ENCODE measurements at regions not wholly inside any gene's neighbourhood (a gene's known extent, or its start where the extent isn't known, plus 50 kb on each side); places are given as distances from the start of the nearest gene placed in this dataset.

DNA sequence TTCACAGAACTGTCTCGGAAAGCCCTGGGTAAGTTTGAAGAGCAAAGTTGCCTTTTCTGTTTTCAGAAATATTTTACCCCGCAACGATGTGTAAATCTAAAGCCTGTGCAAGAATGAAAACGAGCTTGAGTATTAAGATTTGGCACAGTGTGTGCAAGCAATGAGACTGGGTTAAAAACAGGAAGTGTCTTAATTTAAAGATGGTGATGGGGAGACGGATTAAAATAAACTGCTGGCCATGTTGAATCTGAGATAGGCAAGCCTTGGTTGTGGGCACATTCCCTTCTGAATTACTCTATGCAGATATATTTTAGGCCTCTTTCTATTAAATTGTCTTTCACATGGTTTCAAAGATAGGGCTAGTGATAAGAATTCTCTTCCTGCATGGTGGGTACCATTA lies 294.2 kb upstream of the DMRT1 start:
- TF ChIP-seq, protein P1, sequence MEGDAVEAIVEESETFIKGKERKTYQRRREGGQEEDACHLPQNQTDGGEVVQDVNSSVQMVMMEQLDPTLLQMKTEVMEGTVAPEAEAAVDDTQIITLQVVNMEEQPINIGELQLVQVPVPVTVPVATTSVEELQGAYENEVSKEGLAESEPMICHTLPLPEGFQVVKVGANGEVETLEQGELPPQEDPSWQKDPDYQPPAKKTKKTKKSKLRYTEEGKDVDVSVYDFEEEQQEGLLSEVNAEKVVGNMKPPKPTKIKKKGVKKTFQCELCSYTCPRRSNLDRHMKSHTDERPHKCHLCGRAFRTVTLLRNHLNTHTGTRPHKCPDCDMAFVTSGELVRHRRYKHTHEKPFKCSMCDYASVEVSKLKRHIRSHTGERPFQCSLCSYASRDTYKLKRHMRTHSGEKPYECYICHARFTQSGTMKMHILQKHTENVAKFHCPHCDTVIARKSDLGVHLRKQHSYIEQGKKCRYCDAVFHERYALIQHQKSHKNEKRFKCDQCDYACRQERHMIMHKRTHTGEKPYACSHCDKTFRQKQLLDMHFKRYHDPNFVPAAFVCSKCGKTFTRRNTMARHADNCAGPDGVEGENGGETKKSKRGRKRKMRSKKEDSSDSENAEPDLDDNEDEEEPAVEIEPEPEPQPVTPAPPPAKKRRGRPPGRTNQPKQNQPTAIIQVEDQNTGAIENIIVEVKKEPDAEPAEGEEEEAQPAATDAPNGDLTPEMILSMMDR (conservative IDR thresholded peaks at IDR 0.05): peak; percentile 40; the same call in 1 of the 2 replicates
- TF ChIP-seq ZFX (IDR thresholded peaks at IDR 0.05): no peak

Measured in C4-2B (cell line).